SK-N-SH (cell line): ENCODE measurements at regions not wholly inside any gene's neighbourhood (a gene's known extent, or its start where the extent isn't known, plus 50 kb on each side); places are given as distances from the start of the nearest gene placed in this dataset.

Experiments used
- CHD2 ChIP-seq: fragments of 150-350 bp; IDR thresholded peaks from 2 replicates; pipeline ENCODE4 v1.6.1; 2018; ENCODE audit warnings: low read length; ENCODE audit not compliant: partially characterized antibody
- EZH2phosphoT487 ChIP-seq: fragments of 200-600 bp; sonication (generic); IDR thresholded peaks from 2 replicates; pipeline ENCODE4 v1.6.1; 2017; ENCODE audit warnings: low read depth, mixed run types, mild to moderate bottlenecking, antibody characterized with exemption, moderate library complexity, borderline replicate concordance
- FOXM1 ChIP-seq: IDR thresholded peaks from 2 replicates; pipeline ENCODE4 v1.4.0; 2012; ENCODE audit warnings: low read depth, mild to moderate bottlenecking
- GATA2 ChIP-seq: sonication (generic); formaldehyde crosslinking; IDR thresholded peaks from 2 replicates; pipeline ENCODE4 v1.5.0; 2020; ENCODE audit warnings: mild to moderate bottlenecking, missing genetic modification reagents
- IRF3 ChIP-seq: fragments of 150-350 bp; IDR thresholded peaks from 2 replicates; pipeline ENCODE4 v1.6.1; 2016; ENCODE audit warnings: mild to moderate bottlenecking, low read depth, low read length
- MEF2A ChIP-seq: IDR thresholded peaks from 2 replicates; pipeline ENCODE4 v1.4.0; 2012; ENCODE audit warnings: low read depth, borderline replicate concordance
- MXI1 ChIP-seq: IDR thresholded peaks from 2 replicates; pipeline ENCODE4 v1.6.1; 2012; ENCODE audit warnings: mild to moderate bottlenecking, low read depth, low read length, improper control_type of control experiment
- NFIC ChIP-seq: IDR thresholded peaks from 2 replicates; pipeline ENCODE4 v1.4.0; 2012; ENCODE audit warnings: borderline replicate concordance
- RAD21 ChIP-seq: IDR thresholded peaks from 2 replicates; pipeline ENCODE4 v1.6.1; 2012; ENCODE audit warnings: mild to moderate bottlenecking, low read length
- RCOR1 ChIP-seq: fragments of 150-350 bp; IDR thresholded peaks from 2 replicates; pipeline ENCODE4 v1.6.1; 2017; ENCODE audit warnings: antibody characterized with exemption, low read length
- RFX5 ChIP-seq: IDR thresholded peaks from 2 replicates; pipeline ENCODE4 v1.6.1; 2012; ENCODE audit warnings: mild to moderate bottlenecking, improper control_type of control experiment, low read length
- SMC3 ChIP-seq: IDR thresholded peaks from 2 replicates; pipeline ENCODE4 v1.6.1; 2012; ENCODE audit warnings: low read depth, low read length, improper control_type of control experiment
- TAF1 ChIP-seq: IDR thresholded peaks from 2 replicates; pipeline ENCODE4 v1.6.1; 2012; ENCODE audit warnings: low read depth, mild to moderate bottlenecking, low read length, moderate library complexity, borderline replicate concordance
- TCF12 ChIP-seq: IDR thresholded peaks from 2 replicates; pipeline ENCODE4 v1.4.0; 2012
- TEAD4 ChIP-seq: IDR thresholded peaks from 2 replicates; pipeline ENCODE4 v1.4.0; 2012; ENCODE audit warnings: mild to moderate bottlenecking, borderline replicate concordance; ENCODE audit not compliant: insufficient read depth
- YY1 ChIP-seq: IDR thresholded peaks from 2 replicates; pipeline ENCODE4 v1.4.0; 2012; ENCODE audit warnings: low read depth, mild to moderate bottlenecking
- TF ChIP-seq, protein P1 (sequence below): IDR thresholded peaks from 2 replicates; pipeline ENCODE4 v1.6.1; 2012; ENCODE audit warnings: mild to moderate bottlenecking, low read depth, low read length, moderate library complexity
- TF ChIP-seq, protein P2 (sequence below): IDR thresholded peaks from 2 replicates; pipeline ENCODE4 v1.4.0; 2012; ENCODE audit warnings: low read depth, borderline replicate concordance
- TF ChIP-seq, protein P3 (sequence below): IDR thresholded peaks from 2 replicates; pipeline ENCODE4; 2012
- TF ChIP-seq, protein P4 (sequence below): IDR thresholded peaks from 2 replicates; pipeline ENCODE4 v1.4.0; 2012; ENCODE audit warnings: low read depth, borderline replicate concordance

DNA sequence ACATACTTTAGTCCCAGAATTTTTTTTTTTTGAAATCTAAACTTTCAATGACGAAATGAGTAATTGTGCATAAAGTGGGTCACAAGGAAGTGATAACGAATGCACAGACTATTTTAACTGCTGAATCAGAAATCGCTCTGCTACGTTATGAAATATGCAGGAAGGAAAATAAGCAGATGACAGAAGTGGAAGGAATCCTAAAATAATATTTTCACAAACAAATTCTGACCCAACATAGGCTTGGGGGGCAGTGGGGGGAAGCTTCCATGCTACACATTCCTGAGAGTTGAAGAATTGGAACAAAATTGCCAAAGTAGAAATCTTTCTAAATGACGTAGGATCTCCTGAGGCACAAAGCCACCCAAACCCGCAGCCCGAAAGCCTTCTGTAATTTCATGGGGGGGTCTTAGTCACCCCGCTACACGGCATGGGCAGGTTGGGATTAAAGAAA is 89.6 kb downstream of the ARF6 start (continued):
- TF ChIP-seq, protein P1, sequence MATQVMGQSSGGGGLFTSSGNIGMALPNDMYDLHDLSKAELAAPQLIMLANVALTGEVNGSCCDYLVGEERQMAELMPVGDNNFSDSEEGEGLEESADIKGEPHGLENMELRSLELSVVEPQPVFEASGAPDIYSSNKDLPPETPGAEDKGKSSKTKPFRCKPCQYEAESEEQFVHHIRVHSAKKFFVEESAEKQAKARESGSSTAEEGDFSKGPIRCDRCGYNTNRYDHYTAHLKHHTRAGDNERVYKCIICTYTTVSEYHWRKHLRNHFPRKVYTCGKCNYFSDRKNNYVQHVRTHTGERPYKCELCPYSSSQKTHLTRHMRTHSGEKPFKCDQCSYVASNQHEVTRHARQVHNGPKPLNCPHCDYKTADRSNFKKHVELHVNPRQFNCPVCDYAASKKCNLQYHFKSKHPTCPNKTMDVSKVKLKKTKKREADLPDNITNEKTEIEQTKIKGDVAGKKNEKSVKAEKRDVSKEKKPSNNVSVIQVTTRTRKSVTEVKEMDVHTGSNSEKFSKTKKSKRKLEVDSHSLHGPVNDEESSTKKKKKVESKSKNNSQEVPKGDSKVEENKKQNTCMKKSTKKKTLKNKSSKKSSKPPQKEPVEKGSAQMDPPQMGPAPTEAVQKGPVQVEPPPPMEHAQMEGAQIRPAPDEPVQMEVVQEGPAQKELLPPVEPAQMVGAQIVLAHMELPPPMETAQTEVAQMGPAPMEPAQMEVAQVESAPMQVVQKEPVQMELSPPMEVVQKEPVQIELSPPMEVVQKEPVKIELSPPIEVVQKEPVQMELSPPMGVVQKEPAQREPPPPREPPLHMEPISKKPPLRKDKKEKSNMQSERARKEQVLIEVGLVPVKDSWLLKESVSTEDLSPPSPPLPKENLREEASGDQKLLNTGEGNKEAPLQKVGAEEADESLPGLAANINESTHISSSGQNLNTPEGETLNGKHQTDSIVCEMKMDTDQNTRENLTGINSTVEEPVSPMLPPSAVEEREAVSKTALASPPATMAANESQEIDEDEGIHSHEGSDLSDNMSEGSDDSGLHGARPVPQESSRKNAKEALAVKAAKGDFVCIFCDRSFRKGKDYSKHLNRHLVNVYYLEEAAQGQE, result no peak
- TF ChIP-seq IRF3, result no peak
- TF ChIP-seq GATA2 (CRISPR knock-in tag), result no peak
- no peak for TF ChIP-seq YY1
- TF ChIP-seq RAD21, result no peak
- TF ChIP-seq CHD2, result no peak
- TF ChIP-seq, protein P2, sequence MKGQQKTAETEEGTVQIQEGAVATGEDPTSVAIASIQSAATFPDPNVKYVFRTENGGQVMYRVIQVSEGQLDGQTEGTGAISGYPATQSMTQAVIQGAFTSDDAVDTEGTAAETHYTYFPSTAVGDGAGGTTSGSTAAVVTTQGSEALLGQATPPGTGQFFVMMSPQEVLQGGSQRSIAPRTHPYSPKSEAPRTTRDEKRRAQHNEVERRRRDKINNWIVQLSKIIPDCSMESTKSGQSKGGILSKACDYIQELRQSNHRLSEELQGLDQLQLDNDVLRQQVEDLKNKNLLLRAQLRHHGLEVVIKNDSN, result no peak
- TF ChIP-seq RFX5, result no peak
- TF ChIP-seq FOXM1, result no peak
- TF ChIP-seq TAF1, result no peak
- TF ChIP-seq, protein P3, sequence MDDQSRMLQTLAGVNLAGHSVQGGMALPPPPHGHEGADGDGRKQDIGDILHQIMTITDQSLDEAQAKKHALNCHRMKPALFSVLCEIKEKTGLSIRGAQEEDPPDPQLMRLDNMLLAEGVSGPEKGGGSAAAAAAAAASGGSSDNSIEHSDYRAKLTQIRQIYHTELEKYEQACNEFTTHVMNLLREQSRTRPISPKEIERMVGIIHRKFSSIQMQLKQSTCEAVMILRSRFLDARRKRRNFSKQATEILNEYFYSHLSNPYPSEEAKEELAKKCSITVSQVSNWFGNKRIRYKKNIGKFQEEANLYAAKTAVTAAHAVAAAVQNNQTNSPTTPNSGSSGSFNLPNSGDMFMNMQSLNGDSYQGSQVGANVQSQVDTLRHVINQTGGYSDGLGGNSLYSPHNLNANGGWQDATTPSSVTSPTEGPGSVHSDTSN, result peak; percentile 48
- TF ChIP-seq EZH2phosphoT487, result no peak
- TF ChIP-seq MEF2A, result peak; percentile 71; the same call in 1 of the 2 replicates
- peak; percentile 73 for TF ChIP-seq NFIC
- TF ChIP-seq SMC3, result no peak
- TF ChIP-seq, protein P4, sequence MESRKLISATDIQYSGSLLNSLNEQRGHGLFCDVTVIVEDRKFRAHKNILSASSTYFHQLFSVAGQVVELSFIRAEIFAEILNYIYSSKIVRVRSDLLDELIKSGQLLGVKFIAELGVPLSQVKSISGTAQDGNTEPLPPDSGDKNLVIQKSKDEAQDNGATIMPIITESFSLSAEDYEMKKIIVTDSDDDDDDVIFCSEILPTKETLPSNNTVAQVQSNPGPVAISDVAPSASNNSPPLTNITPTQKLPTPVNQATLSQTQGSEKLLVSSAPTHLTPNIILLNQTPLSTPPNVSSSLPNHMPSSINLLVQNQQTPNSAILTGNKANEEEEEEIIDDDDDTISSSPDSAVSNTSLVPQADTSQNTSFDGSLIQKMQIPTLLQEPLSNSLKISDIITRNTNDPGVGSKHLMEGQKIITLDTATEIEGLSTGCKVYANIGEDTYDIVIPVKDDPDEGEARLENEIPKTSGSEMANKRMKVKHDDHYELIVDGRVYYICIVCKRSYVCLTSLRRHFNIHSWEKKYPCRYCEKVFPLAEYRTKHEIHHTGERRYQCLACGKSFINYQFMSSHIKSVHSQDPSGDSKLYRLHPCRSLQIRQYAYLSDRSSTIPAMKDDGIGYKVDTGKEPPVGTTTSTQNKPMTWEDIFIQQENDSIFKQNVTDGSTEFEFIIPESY, result 0 out of 2 replicates have a peak, but pooled peaks have one; percentile 23
- no peak for TF ChIP-seq RCOR1
- TF ChIP-seq TCF12, result peak; percentile 88
- peak; percentile 55; the same call in 1 of the 2 replicates for TF ChIP-seq TEAD4
- no peak for TF ChIP-seq MXI1
- TF ChIP-seq, all 33 proteins: peak for 13
